ENCODE measurements at regions not wholly inside any gene's neighbourhood (a gene's known extent, or its start where the extent isn't known, plus 50 kb on each side); places are given as distances from the start of the nearest gene placed in this dataset.
"Not testable (repeated sequence)": the region's sequence is repeated elsewhere in the genome, so short reads cannot be mapped to it uniquely, and the experiment has no call there.

DNA sequence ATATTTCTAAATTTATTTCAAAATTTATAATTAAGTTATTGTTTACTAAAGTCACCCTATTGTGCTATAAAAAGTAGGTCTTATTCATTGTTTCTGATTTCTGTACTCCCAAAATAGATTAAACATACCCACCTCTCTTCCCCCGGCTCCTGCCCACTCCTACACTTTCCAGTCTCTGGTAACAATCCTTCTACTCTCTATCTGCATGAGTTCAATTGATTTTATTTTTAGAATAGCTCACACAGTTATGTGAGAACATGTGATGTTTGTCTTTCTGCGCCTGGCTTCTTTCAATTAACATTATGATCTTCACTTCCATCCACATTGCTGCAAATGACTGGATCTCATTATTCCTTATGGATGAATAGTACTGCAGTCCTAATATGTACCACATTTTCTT lies 269.3 kb downstream of the ACTRT1 start:
- no peak for FAIRE-seq

DNA sequence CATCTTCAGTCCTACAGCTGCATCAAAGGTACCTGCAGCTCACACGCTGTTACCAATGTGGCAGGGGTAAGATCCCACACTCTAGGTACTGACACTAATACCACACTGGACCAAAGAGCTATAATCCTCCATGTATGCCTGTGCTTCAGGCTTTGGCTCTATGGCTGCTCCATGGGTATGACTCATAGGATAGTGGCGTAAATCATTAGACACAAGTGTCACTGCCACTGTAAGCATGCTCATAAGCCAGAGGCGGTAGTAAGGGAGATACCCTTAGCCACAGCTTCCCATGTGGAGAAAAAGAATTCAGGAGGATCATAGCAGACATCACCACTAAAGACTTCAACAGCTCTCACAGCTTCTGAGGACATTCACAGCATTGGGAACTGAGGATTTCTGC lies 287.5 kb downstream of the ACTRT1 start:
- no peak for FAIRE-seq

DNA sequence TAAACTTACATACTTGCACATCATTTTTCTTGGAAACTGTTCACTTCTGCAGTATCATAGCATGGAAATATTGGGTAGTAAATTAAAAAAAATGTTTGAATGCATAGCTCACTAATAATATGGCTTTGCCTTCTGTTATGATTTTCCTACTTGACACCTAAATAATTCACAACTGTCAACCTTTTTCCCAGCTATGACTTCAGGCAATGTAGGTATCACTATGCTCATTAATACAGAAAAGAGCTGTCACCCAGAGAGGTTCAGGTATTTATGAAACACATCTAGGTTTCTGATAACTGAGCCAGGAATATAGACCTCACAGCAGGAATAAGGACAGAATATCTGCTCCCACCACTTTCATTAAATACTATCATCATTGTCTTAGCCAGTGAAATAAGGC lies 289.5 kb downstream of the ACTRT1 start:
- no peak for FAIRE-seq

DNA sequence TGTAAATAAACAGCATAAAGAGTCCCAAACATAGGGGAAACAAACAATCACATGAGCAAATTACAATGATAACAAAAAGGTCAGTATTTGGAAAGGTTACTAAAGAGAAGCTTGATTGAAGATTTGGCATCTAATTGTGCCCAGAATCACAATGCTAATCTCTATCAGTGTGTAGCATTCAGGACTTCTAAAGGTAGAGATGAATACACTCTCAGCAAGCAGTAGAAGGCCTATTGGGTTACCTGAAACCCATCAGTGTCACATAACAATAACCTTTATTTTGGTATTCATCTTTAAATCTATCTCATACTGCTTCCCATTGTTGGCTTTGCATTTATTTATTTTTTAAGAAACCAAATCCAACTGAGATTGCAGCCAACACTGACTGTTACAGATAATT lies 319.5 kb downstream of the ACTRT1 start:
- FAIRE-seq = no peak

DNA sequence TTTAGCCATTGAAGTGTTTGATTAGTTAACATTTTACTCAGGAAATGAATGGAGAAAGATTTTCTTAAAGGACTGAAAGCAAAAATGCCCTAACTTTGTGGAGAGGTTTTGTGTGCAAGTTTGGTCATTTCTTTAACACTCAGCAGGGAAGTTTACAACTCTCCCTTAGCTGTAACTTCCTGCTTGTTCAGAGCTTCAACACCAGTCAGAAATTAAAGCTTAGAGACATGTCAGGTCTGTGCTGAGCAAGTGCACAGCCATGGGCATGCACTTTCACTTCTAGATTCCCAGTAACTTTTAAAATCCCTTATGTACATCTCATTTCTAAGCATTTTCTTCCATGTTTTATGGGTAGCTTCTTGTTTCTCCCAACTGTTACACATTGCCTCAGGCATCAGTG lies 326.0 kb downstream of the ACTRT1 start:
- FAIRE-seq = no peak

DNA sequence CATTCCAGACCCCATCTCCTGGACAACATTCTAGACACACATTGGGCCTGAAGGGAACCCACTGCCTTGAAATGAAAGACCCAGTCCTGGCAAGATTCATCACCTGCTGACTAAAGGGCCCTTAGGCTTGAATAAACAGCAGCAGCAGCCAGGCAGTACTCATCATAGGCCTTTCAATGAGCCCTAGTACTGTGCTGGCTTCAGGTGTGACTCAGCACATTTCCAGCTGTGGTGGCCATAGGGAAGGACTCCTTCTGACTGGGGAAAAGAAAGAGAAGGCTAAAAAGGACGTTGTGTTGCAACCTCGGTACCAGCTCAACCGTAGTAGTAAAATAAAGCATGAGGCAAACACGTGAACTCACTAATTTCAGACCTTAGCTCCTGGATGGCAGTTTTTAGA lies 344.0 kb downstream of the ACTRT1 start:
- no peak for FAIRE-seq

DNA sequence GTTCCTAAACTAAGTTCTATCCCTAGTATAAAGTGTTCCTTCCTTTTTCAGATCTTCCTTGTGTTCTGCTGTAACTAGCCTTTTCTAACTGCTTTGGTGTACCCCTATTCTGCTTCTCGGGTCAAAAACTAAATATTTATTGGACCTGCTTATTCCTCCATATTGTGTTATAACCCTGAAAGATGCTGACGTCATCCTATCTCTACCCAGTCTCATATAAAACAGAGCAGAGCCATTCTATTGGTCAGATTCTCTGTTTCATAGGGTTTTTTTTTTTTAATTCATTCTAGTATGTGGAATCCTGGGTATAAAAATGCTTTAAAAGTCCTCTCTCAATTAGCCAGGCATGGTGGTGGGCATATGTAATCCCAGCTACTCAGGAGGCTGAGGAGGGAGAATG lies 349.7 kb downstream of the ACTRT1 start:
- FAIRE-seq = no peak

DNA sequence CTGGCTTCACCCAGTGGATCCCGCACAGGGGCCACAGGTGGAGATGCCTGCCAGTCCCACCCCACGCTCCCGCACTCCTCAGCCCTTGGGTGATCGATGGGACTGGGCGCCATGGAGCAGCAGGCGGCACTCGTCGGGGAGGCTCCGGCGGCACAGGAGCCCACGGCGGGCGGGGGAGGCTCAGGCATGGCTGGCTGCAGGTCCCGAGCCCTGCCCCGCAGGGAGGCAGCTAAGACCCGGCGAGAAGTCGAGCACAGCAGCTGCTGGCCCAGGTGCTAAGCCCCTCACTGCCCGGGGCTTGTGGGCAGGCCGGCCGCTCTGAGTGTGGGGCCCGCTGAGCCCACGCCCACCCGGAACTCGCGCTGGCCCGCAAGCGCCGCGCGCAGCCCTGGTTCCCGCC lies 389.3 kb downstream of the ACTRT1 start:
- not testable (repeated sequence) for FAIRE-seq

DNA sequence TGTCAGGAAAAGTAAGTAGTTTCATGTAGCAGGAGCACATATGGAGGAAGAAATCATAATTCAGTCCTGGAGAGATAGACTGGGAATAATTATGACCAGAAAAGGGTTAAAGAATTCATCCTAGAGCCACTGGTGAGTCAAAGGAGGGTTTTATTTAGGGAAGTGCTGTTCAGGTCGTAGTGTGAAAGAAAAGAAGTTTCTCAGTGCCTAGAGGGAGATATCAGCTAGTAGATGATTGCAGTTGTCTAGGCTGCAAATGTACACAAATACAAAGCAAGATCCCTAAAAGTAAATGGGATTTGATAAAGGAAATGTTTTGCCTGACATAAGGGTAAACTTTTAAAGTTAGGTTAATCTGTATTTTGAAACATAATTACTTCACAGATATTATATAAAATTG lies 403.2 kb downstream of the ACTRT1 start:
- FAIRE-seq = no peak

DNA sequence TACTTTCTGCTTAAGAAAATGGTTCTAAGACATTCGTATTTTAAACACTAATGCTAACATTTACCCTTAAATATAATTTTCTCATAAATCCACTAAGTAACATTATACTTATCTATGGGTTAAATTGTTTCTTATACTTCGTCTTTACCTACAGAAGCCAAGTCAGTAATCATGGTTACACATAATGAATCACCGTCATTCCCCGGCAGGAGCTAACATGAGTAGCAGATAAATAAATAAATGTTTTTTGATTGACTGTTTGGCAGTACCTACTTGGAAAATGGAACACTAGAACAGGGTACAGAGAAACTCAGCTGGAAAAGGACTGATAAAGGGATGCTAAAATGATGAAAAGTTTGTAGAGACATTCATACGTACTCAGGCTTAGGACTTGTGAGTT lies 430.4 kb downstream of the ACTRT1 start:
- no peak for FAIRE-seq

DNA sequence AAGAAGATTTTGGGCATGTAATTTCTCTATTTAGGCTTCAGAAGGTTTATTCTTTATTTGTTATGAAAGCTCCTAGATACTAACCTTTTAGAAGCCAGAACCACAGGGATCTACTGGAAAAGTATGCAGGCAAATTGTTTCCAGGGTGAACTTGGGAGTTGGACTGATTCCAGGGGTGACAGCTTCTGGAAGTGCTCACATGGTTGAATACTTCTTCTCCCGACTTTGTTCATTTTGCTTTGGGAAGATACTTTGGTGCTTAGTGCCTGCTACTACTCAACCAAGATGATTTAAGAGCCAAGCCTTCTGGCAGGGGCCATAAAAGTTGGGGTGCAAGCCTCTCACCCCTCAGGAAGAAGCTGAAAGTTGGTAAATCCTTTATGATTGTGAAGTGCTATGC lies 445.6 kb downstream of the ACTRT1 start:
- FAIRE-seq = no peak

DNA sequence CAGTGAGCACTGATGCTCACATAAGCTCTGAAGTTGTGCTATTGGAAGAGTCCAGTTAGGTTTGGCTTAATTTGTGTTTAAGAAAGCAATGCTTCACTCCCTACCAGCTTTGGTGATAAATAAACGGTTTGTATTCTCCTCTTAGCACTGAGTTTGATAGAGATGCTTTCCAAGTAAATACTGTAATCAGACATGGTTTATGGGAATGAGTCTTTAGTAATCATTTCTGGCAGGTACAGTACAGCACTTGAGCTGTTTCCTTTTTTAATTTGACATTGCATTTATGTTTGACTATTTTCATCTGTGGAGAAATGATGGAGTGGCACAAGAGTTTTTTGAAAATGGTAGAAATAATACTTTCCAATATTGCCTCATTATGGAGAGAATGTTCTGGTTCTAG lies 455.3 kb downstream of the ACTRT1 start:
- no peak for FAIRE-seq

DNA sequence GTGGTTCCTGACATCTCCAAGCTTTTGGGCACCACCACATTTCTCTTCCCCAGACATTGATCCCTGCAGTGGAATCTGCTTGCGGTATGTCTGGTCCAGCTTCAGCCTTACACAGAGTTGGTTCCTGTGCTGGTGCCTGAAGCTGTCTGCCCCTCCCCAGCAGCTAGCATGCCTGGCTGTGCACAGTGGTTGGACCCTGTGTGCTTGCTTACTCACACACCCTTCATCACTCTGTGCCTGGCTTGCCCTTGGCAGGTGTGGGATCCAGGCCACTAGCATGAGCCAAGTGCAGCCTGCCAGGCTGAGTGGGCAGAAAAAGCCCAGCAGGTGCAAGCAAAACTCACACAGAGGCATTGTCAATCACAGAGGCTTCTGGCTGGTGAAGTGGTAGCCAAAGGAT lies 473.8 kb downstream of the ACTRT1 start:
- FAIRE-seq = no peak

DNA sequence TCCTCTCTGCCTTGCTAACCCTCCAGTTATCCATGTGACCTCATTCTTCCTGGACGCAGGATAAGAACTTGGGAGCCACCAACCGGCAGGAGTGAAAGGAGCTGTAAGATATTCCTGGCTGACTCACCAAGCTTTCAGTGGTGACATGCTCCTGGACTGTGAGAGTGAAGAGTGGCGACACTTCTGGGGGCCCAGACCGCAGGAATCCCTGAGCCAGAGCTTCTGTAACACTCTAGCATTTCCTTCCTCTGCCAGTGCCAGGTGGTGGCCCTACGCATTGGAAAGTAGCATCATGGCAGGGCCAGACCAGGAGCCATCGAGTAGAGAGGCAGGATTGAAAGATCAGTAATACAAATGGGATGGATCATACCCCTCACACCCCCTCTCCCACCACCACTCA lies 474.3 kb downstream of the ACTRT1 start:
- no peak for FAIRE-seq

DNA sequence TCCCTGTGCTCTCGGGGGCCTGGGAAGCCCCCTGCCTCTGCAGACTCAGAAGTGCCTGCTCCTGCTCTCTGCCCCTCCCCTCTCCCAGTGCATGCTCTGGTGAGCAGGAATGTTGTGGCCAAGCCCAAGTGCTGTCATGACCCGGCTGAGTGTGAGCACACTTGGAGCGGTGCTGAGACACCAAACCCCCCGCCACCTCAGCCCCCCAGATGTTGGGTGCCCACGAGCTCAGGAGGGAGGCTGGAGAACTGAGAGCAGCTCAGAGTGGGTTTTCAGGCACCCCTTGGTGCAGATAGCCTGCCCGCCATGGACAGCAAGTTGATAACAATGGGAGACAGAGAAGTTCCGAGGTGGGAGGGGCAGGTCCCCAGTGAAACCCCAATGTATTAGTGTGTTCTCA lies 477.4 kb downstream of the ACTRT1 start:
- no peak for FAIRE-seq

DNA sequence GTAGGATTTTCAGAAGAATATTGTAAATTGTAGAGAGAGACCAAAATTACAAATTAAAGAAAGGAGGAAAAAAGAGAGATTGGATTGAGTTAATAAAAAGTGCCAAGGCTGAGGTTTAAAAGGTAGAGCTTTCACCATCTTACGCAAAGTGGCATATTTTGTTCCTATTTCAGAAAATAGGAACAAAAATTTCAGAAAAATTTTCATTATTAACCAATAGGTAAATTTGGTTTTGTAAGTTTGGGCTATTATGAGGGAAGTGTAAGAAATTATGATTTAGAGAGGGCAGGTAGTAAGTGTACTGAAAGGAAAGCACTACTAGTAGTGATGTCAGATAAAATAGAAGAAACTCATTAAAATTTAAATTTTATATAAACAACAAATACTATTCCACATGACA lies 479.7 kb downstream of the ACTRT1 start:
- no peak for FAIRE-seq

DNA sequence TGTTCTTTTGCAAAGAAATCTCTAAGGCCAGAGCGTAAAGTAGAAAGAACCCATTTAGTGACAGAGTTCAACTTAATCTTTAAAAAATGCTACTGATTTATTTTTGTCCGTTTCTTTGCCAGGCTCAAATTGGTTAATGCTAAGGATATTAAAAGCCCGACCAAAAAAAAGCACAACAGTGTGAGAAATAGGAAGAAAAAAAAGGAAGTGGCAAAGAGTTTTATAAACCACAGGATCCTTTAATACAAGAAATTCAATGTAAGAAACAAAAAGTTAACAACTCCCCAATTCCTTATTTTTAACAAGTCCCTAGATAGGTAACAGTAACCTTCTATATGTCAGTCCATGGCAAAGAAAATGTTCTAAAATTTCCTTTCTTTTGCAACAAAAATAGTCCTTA lies 480.4 kb downstream of the ACTRT1 start:
- no peak for FAIRE-seq

DNA sequence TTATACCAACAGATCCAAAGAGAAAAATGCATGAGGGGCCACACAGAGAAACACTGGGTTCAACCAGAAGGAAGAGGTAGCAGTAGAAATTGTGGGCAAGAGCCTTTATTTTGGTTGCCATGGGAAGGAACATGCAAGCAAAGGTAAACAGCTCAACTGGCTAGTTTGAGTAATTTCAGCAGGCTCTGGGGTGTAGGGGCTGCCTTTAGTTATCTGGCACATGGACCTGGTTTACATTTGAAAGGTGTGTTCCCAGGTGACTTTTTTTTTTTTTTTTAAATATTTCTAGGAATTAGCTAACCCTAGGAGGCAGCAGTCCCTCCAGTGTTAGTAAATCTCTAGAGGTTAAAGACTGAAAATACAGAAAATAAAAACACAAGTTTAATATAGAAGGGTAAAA lies 481.9 kb downstream of the ACTRT1 start:
- FAIRE-seq = no peak

DNA sequence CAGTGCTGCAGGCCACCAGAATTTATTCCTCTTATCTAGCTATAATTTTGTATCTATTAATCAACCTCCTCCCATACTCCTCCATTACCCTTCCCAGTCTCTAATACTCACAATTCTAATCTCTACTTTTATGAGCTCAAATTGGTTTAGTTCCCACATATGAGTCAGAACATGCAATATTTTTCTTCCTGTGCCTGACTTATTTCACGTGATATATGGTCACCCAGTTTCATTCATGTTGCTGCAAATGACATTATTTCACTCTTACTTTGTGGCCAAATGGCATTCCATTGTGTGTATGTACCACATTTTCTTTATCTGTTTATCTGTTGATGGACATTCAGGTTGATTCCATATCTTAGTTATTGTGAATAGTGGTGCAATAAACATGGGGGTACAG lies 483.5 kb downstream of the ACTRT1 start:
- FAIRE-seq = no peak

DNA sequence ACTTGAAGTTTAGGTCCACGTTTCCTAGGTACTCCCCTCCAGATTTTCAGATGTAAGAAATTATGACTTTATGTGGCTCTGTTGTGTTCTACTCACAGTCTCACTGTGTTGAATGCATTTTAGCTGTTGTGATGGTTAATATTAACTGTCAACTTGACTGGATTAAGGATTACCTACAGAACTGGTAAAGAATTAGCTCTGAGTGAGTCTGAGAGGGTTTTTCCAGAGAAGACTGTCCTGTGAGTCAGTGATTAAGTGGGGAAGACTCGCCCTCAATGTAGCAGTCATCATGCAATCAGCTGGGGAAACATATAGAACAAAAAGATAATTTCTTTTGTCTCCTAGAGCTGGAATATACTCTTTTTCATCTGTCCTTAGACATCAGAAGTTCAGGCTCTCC lies 493.4 kb downstream of the ACTRT1 start:
- FAIRE-seq = no peak

DNA sequence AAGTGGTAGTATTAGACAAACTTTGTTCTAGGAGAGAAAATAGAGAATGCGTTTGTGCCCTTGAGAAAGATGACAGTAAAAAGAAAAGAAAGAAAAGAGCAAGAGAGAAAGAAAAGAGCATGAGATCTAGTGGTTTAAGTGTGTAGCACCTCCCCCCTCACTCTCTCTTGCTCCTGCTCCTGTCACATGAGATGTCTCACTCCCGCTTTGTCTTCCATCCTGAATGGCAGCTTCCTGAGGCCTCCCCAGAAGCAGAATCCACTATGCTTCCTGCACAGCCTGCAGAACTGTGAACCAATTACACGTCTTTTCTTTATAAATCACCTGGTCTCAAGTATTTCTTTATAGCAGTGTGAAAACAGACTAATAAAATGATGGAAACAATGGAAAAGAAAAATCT lies 499.6 kb downstream of the ACTRT1 start:
- FAIRE-seq = no peak

DNA sequence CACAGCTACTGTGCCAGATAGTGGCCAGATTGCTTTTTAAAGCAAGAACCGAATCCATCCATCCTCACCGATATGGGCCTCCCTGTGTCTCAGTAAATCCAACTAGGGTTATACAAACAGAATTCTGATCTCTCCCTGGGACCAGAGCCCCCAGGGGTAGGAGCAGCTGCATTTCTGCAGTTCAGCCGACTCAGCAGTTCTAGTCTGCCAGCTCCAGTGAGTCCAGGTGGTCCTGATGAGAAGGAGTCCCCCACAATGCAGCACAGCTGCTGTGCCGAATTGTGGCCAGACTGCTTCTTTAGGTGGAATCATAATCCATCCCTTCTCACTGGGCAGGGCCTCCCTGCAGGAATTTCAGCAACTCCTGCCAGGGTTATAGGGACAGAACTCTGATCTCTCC lies 532.9 kb downstream of the ACTRT1 start:
- FAIRE-seq = no peak

DNA sequence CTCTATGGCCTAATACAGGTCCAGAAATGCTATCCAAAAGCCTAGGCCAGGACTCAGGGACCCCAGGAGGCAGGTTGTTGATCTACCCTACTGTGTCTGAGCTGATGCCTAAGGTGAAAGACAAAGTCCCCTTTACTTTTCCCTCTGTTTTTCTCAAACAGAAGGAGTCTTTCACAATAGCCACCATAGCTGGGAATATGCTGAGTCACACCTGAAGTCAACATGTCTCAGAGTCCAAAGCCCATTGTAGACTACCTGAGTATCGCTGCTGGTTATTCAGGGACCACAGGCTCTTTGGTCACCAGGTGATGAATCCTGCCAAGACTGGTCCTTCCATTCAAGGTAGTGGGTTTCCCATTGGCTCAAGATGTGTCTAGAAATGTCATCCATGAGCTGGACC lies 562.2 kb downstream of the ACTRT1 start:
- no peak for FAIRE-seq

DNA sequence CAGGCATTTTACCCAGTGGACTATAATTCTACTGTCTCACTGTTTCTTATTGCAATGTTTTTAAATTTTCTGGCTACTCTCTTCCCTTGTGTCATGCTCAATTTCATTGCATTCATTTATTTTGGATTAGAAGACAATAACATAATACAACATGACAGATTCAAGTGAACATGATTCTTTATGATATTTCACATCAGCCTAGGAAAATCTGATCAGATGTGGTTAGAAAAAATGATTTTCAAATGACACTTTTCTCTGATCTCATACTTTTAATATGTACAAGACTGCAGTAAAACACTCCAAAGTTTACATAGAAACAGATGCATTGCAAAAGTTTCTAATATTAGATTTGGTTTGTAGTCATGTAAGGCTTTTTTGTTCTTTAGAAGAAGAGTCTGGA lies 586.0 kb downstream of the ACTRT1 start:
- FAIRE-seq = no peak

DNA sequence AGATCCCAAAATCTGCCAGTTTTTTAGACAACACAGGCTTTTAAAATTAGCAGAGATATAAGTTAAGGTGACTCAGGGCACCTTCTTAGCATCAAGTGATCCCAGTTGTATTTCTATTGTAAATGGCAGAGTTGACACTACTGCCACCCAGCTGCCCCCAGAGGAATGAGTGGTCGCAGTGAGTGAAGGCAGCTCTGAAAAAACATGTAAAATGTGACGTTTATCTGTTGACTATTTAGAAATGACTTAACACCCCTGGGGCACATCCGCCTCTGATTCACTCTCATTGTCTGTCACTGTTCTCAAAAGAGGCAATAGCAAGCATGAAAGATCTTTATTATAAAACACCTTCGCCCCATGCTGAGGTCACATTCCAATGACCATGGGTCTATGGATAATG lies 592.4 kb downstream of the ACTRT1 start:
- FAIRE-seq = no peak

DNA sequence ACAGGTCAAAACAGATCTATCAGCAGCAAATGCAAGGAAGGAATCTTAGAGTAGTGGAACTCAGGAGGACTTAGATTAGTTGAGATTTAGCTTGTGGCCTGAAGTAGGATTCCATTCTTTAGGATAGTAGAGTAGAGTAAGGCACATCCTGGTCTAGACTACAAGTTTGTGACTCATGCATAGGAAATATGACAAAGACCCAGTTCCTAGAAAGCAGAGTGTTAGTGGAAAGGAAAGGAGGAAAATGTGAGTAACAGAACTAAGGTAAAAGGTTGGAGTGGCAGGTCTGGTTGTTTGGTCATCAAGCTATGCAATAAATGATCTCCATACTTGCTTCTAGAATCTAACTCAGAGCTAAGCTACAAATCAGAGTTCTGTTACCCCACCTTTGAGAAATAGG lies 595.0 kb downstream of the ACTRT1 start:
- FAIRE-seq = no peak
